Hematopoietic multipotent progenitor cell treated with erythropoietin and hydrocortisone succinate and interleukin-3 and kit ligand, for 4 days (in vitro differentiated cells): ENCODE measurements at regions not wholly inside any gene's neighbourhood (a gene's known extent, or its start where the extent isn't known, plus 50 kb on each side); places are given as distances from the start of the nearest gene placed in this dataset.
"Not testable (repeated sequence)": the region's sequence is repeated elsewhere in the genome, so short reads cannot be mapped to it uniquely, and the experiment has no call there.

Experiments used
- DNase-seq: peaks from one replicate; pipeline ENCODE4 v3.0.0-alpha.2; 2015

GRCh38 chr3:63124090-63124489 is 154.0 kb upstream of the SYNPR start:
- DNase-seq = no peak

- no peak for DNase-seq
Measured at GRCh38 chr3:63126530-63126929, 151.6 kb upstream of the SYNPR start.

- DNase-seq = no peak
Measured at GRCh38 chr3:63128380-63128779, 149.7 kb upstream of the SYNPR start.

GRCh38 chr3:63130625-63131024 is 147.5 kb upstream of the SYNPR start:
- no peak for DNase-seq

GRCh38 chr3:63132461-63133250 is 145.5 kb upstream of the SYNPR start:
- DNase-seq = no peak

- DNase-seq = no peak
Measured at GRCh38 chr3:63135367-63135766, 142.7 kb upstream of the SYNPR start.

- not testable (repeated sequence) for DNase-seq
Measured at GRCh38 chr3:63136249-63136648, 141.9 kb upstream of the SYNPR start.

GRCh38 chr3:63142681-63143080 is 135.4 kb upstream of the SYNPR start:
- DNase-seq = no peak

- DNase-seq = no peak
Measured at GRCh38 chr3:63146154-63146553, 132.0 kb upstream of the SYNPR start.

- no peak for DNase-seq
Measured at GRCh38 chr3:63150880-63151279, 127.2 kb upstream of the SYNPR start.

- no peak for DNase-seq
Measured at GRCh38 chr3:63151897-63152296, 126.2 kb upstream of the SYNPR start.

- DNase-seq = no peak
Measured at GRCh38 chr3:63159764-63160163, 118.3 kb upstream of the SYNPR start.

- no peak for DNase-seq
Measured at GRCh38 chr3:63167113-63167512, 111.0 kb upstream of the SYNPR start.

- no peak for DNase-seq
Measured at GRCh38 chr3:63168179-63168578, 109.9 kb upstream of the SYNPR start.

GRCh38 chr3:63179862-63180522 is 98.1 kb upstream of the SYNPR start:
- no peak for DNase-seq

GRCh38 chr3:63192248-63192647 is 85.9 kb upstream of the SYNPR start:
- no peak for DNase-seq

GRCh38 chr3:63193647-63194046 is 84.5 kb upstream of the SYNPR start:
- DNase-seq = peak; percentile 40

- no peak for DNase-seq
Measured at GRCh38 chr3:63199606-63200005, 78.5 kb upstream of the SYNPR start.

- no peak for DNase-seq
Measured at GRCh38 chr3:63202529-63202928, 75.6 kb upstream of the SYNPR start.

- no peak for DNase-seq
Measured at GRCh38 chr3:63207066-63207590, 71.0 kb upstream of the SYNPR start.

- no peak for DNase-seq
Measured at GRCh38 chr3:63228087-63228486, 50.0 kb upstream of the SYNPR start.
